ENCODE measurements at regions not wholly inside any gene's neighbourhood (a gene's known extent, or its start where the extent isn't known, plus 50 kb on each side); places are given as distances from the start of the nearest gene placed in this dataset.

DNA sequence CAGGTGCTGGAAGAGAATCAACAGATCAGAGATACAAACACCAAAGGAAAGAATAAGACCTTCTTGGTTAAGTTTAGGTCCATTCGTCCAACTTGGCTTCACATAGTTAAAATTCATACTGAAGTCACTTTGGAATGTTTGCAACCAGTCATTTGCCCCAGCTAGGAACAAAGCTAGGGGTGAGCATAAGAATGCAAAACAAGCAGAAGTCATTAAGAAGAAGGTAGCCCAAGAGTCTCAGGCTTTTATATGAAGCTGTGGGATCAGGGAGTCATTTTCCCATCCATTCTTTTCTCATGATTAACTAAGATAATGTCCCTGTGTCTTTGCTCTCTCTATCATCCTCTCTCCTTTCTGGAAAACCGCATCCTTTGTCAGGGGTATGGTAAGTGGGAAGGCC lies 51.5 kb upstream of the TMEM170B start:
- no peak for TF ChIP-seq POLR2A (IDR thresholded peaks at IDR 0.05; ENCODE audit: low read depth, low read length)
- no peak for TF ChIP-seq POLR2AphosphoS5 (IDR thresholded peaks at IDR 0.05; ENCODE audit: low read depth, low read length)
